NCI-H146 (cell line): ENCODE measurements at regions not wholly inside any gene's neighbourhood (a gene's known extent, or its start where the extent isn't known, plus 50 kb on each side); places are given as distances from the start of the nearest gene placed in this dataset.
"Not testable (repeated sequence)": the region's sequence is repeated elsewhere in the genome, so short reads cannot be mapped to it uniquely, and the experiment has no call there.

ENCODE experiments used
- DNase-seq: peaks from one replicate; lab custom pipeline; 2025; lab: John Stamatoyannopoulos, UW

- DNase-seq: no peak
Observed at GRCh38 chr1:232579958-232580941, 49.7 kb downstream of the SIPA1L2 start.

DNA sequence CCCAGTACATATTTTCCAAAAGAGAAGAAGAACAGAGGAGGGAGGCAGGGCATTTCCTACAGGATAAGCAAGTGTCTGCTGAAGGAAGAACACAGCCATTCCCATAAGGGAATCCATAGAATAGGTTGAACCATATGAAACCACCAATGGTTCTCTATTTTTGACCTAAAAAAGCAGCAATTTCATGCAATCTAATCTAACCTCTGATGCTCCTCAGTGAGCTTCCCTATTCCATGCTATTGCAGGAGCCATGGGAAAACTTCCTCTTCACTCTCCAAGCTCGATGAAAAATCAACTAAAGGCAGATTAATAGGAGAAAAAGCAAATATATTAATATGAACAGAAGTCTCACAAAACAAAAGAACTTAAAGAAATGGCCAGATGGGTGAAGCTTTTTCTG lies 50.5 kb downstream of the SIPA1L2 start:
- no peak for DNase-seq

GRCh38 chr1:232578651-232579195 lies 51.2 kb downstream of the SIPA1L2 start:
- no peak for DNase-seq

DNA sequence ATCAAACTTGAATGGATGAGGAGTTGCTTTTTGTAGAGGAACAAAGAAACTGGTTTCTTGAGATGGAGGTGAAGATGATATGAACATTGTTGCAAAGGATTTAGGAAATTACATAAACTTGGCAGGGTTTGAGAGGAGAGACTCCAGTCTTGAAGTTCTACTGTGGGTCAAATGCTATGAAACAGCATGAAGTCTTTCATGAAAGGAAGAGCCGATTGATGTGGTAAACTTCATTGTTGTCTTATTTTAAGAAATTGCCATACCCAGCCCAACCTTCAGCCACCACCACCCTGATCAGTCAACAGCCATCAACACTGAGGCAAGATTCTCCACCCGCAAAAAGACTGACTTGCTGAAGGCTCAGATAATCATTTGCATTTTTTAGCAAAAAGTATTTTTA lies 52.2 kb downstream of the SIPA1L2 start:
- DNase-seq: no peak

- no peak for DNase-seq
Observed at GRCh38 chr1:232576537-232576936, 53.4 kb downstream of the SIPA1L2 start.

DNA sequence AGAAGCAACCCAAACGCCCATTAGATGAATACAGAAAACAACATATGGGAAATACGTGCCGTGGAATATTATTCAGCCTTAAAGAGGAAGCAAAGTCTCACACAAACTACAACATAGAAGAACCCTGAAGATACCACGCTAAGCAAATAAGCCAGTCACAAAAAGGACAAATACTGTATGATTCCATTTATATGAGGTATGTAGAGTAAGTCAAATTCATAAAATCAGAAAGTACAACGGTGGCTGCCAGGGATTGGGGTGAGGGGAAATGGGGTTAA lies 54.2 kb downstream of the SIPA1L2 start:
- no peak for DNase-seq

DNA sequence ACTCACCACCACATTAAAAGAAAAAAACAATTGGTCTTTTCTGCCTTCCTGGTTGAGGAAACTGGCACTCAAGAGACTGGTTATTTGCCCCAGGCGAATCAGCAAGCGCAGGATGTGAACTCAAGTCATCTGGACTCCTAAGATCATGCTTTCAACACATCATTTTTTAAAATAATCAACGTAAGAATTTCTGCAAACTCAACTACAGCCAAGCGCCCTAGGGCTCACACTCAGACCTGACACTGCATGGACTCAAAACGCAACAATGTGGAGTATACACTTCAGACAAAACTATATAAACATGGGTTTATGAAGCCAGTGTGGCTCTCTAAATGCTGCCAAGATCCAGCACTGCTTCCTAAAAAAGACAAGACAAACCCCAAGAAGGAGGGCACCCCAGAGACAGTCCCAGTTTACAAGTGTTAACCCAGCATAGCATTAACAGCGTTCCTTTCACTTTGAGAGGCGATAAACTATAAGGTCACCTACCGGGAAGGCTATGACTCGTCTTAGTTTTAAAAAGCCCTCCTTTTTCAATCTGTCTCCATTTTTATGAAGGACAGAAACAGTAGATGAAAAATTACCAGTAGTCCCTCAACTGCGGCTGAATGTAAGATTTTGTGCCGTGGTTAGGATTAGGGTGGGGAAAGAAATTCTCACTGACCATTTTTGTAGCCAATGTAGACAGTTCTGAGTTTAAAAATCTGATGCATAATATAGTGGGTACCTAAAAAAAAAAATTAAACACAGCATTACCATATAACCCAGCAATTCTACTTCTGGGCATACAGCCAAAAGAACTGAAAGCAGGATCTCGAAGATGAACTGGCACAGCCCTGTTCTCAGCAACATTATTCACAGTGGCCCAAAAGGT lies 54.8 kb downstream of the SIPA1L2 start:
- no peak for DNase-seq

GRCh38 chr1:232574077-232574476 lies 55.9 kb downstream of the SIPA1L2 start:
- DNase-seq: no peak

DNA sequence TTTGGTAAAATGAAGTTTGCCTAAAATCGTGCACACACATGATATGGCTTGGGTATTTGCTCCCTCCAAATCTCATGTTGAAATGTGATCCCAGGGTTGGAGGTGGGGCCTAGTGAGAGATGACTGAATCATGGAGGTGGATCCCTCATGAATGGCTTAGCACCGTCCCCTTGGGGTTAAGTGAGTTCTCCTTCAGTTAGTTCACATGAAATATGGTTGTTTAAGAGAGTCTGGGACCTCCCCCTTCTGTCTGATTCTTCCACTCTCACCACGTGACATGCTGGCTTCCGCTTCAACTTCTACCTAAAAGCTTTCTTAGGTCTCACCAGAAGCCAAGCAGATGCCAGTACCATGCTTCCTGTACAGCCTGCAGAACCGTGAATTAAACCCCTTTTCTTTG lies 58.4 kb downstream of the SIPA1L2 start:
- no peak for DNase-seq

DNA sequence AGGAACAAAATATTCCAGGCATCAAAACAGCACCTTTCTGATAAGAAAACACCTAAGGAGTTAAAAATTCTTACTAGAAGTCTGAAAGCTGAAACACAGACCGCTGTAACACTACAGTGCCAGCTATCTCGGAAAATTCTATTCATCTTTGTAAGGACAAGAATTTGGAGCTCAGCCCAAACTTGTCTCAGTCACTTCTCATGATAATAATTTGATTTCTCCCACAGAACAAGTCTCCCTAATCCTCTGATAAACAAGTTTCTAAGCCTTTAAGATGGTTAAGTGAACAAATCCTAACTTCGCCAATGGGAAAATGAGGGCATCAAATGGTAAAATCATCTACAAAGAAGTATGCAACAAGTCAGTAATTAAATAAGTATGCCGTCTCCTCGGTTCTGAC lies 59.9 kb downstream of the SIPA1L2 start:
- DNase-seq: no peak

DNA sequence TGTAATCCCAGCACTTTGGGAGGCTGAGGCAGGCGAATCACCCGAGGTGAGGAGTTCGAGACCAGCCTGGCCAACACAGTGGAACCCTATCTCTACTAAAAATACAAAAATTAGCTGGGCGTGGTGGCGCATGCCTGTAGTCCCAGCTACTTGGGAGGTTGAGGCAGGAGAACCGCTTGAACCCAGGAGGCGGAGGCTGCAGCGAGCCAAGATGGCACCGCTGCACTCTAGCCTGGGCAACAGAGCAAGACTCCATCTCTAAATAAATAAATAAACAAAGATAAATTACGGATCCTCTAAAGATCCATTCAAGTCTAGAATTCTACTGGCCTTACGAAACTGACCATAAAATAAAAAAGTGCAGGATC lies 60.4 kb downstream of the SIPA1L2 start:
- not testable (repeated sequence) for DNase-seq

- DNase-seq: peak; percentile 42
Observed at GRCh38 chr1:232568906-232569553, 60.9 kb downstream of the SIPA1L2 start.

- peak; percentile 59 for DNase-seq
Observed at GRCh38 chr1:232568331-232568852, 61.5 kb downstream of the SIPA1L2 start.

- DNase-seq: no peak
Observed at GRCh38 chr1:232566093-232566492, 63.8 kb downstream of the SIPA1L2 start.

GRCh38 chr1:232562855-232563510 lies 67.0 kb downstream of the SIPA1L2 start:
- DNase-seq: no peak

DNA sequence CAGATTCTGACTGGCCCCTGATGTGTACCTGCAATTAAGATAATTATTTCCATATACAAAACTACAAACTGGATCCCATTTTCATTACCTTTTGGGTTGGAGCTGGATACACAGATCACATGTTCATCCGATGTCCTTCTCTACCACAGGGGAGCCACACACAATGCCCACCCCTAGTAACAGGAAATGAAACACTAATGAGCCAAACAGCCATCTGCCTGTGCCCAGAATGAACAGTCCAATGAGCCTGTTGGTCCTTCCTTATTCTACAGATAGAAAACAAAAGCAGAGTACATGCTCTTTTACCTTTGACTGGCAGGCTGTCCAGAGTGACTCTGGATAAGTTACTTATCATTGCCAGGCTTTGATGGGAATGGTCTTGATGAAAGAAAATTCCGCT lies 68.6 kb downstream of the SIPA1L2 start:
- DNase-seq: no peak

GRCh38 chr1:232560940-232561339 lies 69.0 kb downstream of the SIPA1L2 start:
- no peak for DNase-seq

GRCh38 chr1:232558954-232559353 lies 71.0 kb downstream of the SIPA1L2 start:
- peak; percentile 55 for DNase-seq

- peak; percentile 82 for DNase-seq
Observed at GRCh38 chr1:232557502-232558191, 72.3 kb downstream of the SIPA1L2 start.

GRCh38 chr1:232557096-232557495 lies 72.8 kb downstream of the SIPA1L2 start:
- DNase-seq: no peak

- DNase-seq: no peak
Observed at GRCh38 chr1:232556351-232556750, 73.6 kb downstream of the SIPA1L2 start.
